B cell (primary cell): ENCODE measurements at regions not wholly inside any gene's neighbourhood (a gene's known extent, or its start where the extent isn't known, plus 50 kb on each side); places are given as distances from the start of the nearest gene placed in this dataset.

ENCODE experiments used
- ATAC-seq: fragments of 200-7000 bp; cut with Tn5 transposase; one replicate; pipeline ENCODE4 v1.10.0; 2021; ENCODE audit warnings: low read depth, mild to moderate bottlenecking, moderate number of reproducible peaks, moderate library complexity
- CTCF ChIA-PET: fragments of 350-600 bp; sonication (Branson Sonifier 250); formaldehyde crosslinking; loops from one replicate; lab custom pipeline; 2021; ENCODE audit warnings: antibody characterized with exemption, inconsistent platforms; lab: Charles Lee
- POLR2A ChIA-PET: fragments of 350-600 bp; sonication (Branson Sonifier 250); formaldehyde crosslinking; loops from one replicate; lab custom pipeline; 2021; ENCODE audit warnings: antibody characterized with exemption; lab: Charles Lee
- DNase-seq: peaks from one replicate; pipeline ENCODE4 v3.0.0; 2013
- H2AFZ ChIP-seq: 2 replicates; pipeline ENCODE4 v1.6.1; 2012; ENCODE audit warnings: mild to moderate bottlenecking, low read depth, low read length; ENCODE audit not compliant: insufficient read depth, poor library complexity, severe bottlenecking
- H3K27ac ChIP-seq, 2 donors: 1 replicate in 1 of 2; 2 replicates in 1 of 2; pipeline ENCODE4 v1.5.1; 2012 to 2013; ENCODE audit warnings: low read length in 2 of 2, mild to moderate bottlenecking in 2 of 2, moderate library complexity in 1 of 2
- H3K27me3 ChIP-seq, 4 experiments: fragments of 200-600 bp in 1 of 4; sonication (generic) in 1 of 4; replicated peaks in 1 of 4; 1 replicate in 2 of 4; 2 replicates in 2 of 4; pipeline versions ENCODE4 v1.6.1 to v1.7.0; 2013 to 2016; ENCODE audit warnings: low read length in 3 of 4, mild to moderate bottlenecking in 2 of 4, mixed read lengths in 1 of 4, moderate library complexity in 1 of 4; ENCODE audit not compliant: insufficient read depth in 4 of 4, control insufficient read depth in 3 of 4; ENCODE audit errors: control extremely low read depth in 1 of 4
- H3K36me3 ChIP-seq, 2 experiments: replicated peaks in 1 of 2; 1 replicate in 1 of 2; 2 replicates in 1 of 2; pipeline versions ENCODE4 v1.6.1 to v1.7.1; 2013; ENCODE audit warnings: low read length in 1 of 2; ENCODE audit not compliant: insufficient read depth in 2 of 2, control insufficient read depth in 1 of 2; ENCODE audit errors: control extremely low read depth in 1 of 2, extremely low read depth in 1 of 2
- H3K4me1 ChIP-seq, 2 donors: fragments of 200-600 bp in 1 of 2; sonication (generic) in 1 of 2; 1 replicate in 1 of 2; 2 replicates in 1 of 2; pipeline versions ENCODE4 v1.5.1 to v1.6.1; 2013 to 2017; ENCODE audit warnings: low read length in 2 of 2; ENCODE audit not compliant: control insufficient read depth in 2 of 2, insufficient read depth in 2 of 2
- H3K4me2 ChIP-seq: replicated peaks from 2 replicates; pipeline ENCODE3; 2012; ENCODE audit warnings: mild to moderate bottlenecking, low read depth, low read length; ENCODE audit not compliant: poor library complexity, severe bottlenecking
- H3K4me3 ChIP-seq, 5 experiments: fragments of 200-600 bp in 1 of 5; sonication (generic) in 1 of 5; 1 replicate in 3 of 5; 2 replicates in 2 of 5; pipeline versions ENCODE4 v1.5.1 to v1.7.0; 2011 to 2016; ENCODE audit warnings: low read length in 4 of 5, mild to moderate bottlenecking in 4 of 5, low read depth in 2 of 5, control low read depth in 1 of 5, moderate library complexity in 1 of 5; ENCODE audit not compliant: insufficient read depth in 1 of 5; ENCODE audit errors: control extremely low read depth in 1 of 5, extremely low read depth in 1 of 5
- H3K79me2 ChIP-seq: fragments of 200-600 bp; sonication (generic); one replicate; pipeline ENCODE4 v1.6.0; 2016; ENCODE audit warnings: low read length; ENCODE audit not compliant: control insufficient read depth, insufficient read depth
- H3K9ac ChIP-seq: fragments of 200-600 bp; sonication (generic); 2 replicates; pipeline ENCODE4 v1.6.1; 2017; ENCODE audit warnings: mild to moderate bottlenecking, low read length, moderate library complexity
- H3K9me3 ChIP-seq, 3 donors: one replicate each; pipeline versions ENCODE4 v1.6.1 to v1.7.1; 2013; ENCODE audit warnings: low read length in 2 of 3; ENCODE audit not compliant: control insufficient read depth in 2 of 3, insufficient read depth in 1 of 3; ENCODE audit errors: control extremely low read depth in 1 of 3
- H4K20me1 ChIP-seq: 2 replicates; pipeline ENCODE4 v1.6.0; 2012; ENCODE audit warnings: mild to moderate bottlenecking, low read length; ENCODE audit not compliant: insufficient read depth, control insufficient read depth, poor library complexity, severe bottlenecking
- H3K27ac Mint-ChIP-seq: one replicate; pipeline ENCODE4 v1.8.0; 2021; ENCODE audit warnings: mixed read lengths
- H3K27me3 Mint-ChIP-seq: one replicate; pipeline ENCODE4 v1.8.0; 2021; ENCODE audit warnings: mixed read lengths
- H3K4me1 Mint-ChIP-seq: one replicate; pipeline ENCODE4 v1.8.0; 2021; ENCODE audit warnings: mixed read lengths
- H3K4me3 Mint-ChIP-seq: one replicate; pipeline ENCODE4 v1.8.0; 2021; ENCODE audit warnings: mixed read lengths
- H3K9me3 Mint-ChIP-seq: one replicate; pipeline ENCODE4 v1.8.0; 2022; ENCODE audit warnings: mixed read lengths; ENCODE audit not compliant: insufficient read depth
- CTCF ChIP-seq: fragments of 200-600 bp; IDR thresholded peaks from one replicate; pipeline ENCODE4 v1.8.0; 2022; ENCODE audit warnings: antibody characterized with exemption, mild to moderate bottlenecking
- EZH2 ChIP-seq: IDR thresholded peaks from 2 replicates; pipeline ENCODE4 v1.6.1; 2012; ENCODE audit warnings: borderline replicate concordance, low read depth, mild to moderate bottlenecking, moderate library complexity, low read length; ENCODE audit not compliant: insufficient read depth, poor library complexity, severe bottlenecking
- WGBS: methylation state at CpG from one replicate; pipeline ENCODE4 v1.1.5; 2013; ENCODE audit warnings: missing lambda C conversion rate; ENCODE audit not compliant: insufficient coverage; 5-methylcytosine and 5-hydroxymethylcytosine counted together
- intact Hi-C: fragments of 100-400 bp; cut with micrococcal nuclease; formaldehyde crosslinking; loops from one replicate; pipeline ENCODE4 v1.10.0; 2022

DNA sequence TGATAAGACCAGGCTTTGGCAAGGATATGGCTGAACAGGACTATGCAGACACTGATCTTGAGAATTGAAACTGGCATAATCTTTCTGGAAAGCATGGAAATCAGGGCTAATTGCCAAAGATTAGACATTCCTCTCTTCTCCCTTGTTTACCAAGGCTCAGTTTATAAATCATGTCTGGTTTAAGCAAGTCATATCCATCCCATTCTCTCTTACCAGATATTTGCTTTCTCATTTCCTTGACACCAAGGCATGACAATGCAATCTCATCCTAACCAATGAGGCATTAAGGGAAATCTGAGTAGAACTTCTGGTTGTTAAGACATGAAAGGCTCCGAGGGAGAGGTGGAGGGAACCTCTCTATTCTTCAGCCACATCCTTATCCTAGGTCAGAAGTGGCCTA lies 110.3 kb upstream of the CEP85L start:
- no CpG with 5 or more reads among the region's 1 CpG for WGBS
- ATAC-seq = no peak

DNA sequence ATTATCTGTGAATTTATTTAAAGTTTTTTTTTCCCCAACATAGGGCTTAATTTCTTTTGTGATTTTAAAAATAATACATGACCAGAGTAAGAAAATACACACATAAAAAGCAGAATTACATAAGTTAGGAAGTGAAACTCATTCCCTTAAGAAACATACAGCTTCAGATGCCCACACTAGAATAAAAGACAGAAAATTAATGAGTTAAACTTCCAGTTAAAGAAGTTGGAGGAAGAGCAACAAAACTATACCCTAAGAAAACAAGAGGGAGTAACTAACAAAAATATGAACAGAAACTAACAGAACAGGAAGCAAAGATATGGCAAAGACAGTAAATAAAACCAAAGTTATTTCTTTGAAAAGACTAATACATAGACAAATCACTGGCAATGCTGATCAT lies 107.6 kb upstream of the CEP85L start:
- Histone ChIP-seq H3K9me3 (no peaks in the 10 kb centered on the region), H3K36me3 (no peaks in the 10 kb centered on the region), H3K79me2 (no peaks in the 10 kb centered on the region), H3K27ac (no peak overlapping the region), H3K4me3 (no peak overlapping the region), H3K4me1 (peaks cover 0 to 4% of the 10 kb centered on the region in 2 donors), H3K4me2 (no peak overlapping the region), H4K20me1 (no peaks in the 10 kb centered on the region), H3K27me3 (no peaks in the 10 kb centered on the region), H2AFZ (no peak overlapping the region), H3K9ac (no peak overlapping the region)
- TF ChIP-seq CTCF (no peak), EZH2 (no peak)
- POLR2A ChIA-PET = no interaction called here
- no peak overlapping the region for H3K27ac Mint-ChIP-seq
- H3K27me3 Mint-ChIP-seq = peaks cover 10% of the 10 kb centered on the region
- H3K4me1 Mint-ChIP-seq = peaks cover 3% of the 10 kb centered on the region
- DNase-seq = no peak
- intact Hi-C loops = no loop called here
- H3K9me3 Mint-ChIP-seq = no peaks in the 10 kb centered on the region
- H3K4me3 Mint-ChIP-seq = no peak overlapping the region
- ATAC-seq = no peak
- CTCF ChIA-PET = no interaction called here

More for the DNA sequence above, 110.3 kb upstream of the CEP85L start:
- H3K36me3 ChIP-seq = no peaks in the 10 kb centered on the region
- H3K9ac ChIP-seq = no peak overlapping the region
- H4K20me1 ChIP-seq = no peaks in the 10 kb centered on the region
- TF ChIP-seq CTCF (no peak), EZH2 (no peak)
- ChIA-PET CTCF (no interaction called here), POLR2A (interaction anchor here (0.7 kb wide), 1 partner anchor 93 kb away, joined by 6 read pairs; no protein-coding TSS in a partner anchor)
- H3K9me3 Mint-ChIP-seq = no peaks in the 10 kb centered on the region
- H3K4me2 ChIP-seq = no peak overlapping the region
- intact Hi-C loops = no loop called here
- no peak for DNase-seq
- H3K27ac Mint-ChIP-seq = no peak overlapping the region
- peaks cover 3% of the 10 kb centered on the region for H3K4me1 Mint-ChIP-seq
- no peak overlapping the region for H3K4me3 ChIP-seq
- no peaks in the 10 kb centered on the region for H3K9me3 ChIP-seq
- no peaks in the 10 kb centered on the region for H3K79me2 ChIP-seq
- peaks cover 0 to 4% of the 10 kb centered on the region in 2 donors for H3K4me1 ChIP-seq
- no peaks in the 10 kb centered on the region for H3K27me3 ChIP-seq
- no peak overlapping the region for H2AFZ ChIP-seq
- H3K4me3 Mint-ChIP-seq = no peak overlapping the region
- H3K27me3 Mint-ChIP-seq = peaks cover 10% of the 10 kb centered on the region
- H3K27ac ChIP-seq = no peak overlapping the region
